ENCODE measurements at regions not wholly inside any gene's neighbourhood (a gene's known extent, or its start where the extent isn't known, plus 50 kb on each side); places are given as distances from the start of the nearest gene placed in this dataset.

- no peaks in the 10 kb centered on the region for H3K36me3 Mint-ChIP-seq (ENCODE audit: low read depth)
- H3K27ac Mint-ChIP-seq = no peak overlapping the region
- no peak for ATAC-seq
- peaks cover 3% of the 10 kb centered on the region for H3K4me1 Mint-ChIP-seq
- no peak overlapping the region for H3K4me3 Mint-ChIP-seq
- TF ChIP-seq EZH2phosphoT487 (IDR thresholded peaks at IDR 0.05; ENCODE audit: unreplicated experiment) (no peak), STAT1 (IDR thresholded peaks at IDR 0.05; ENCODE audit: unreplicated experiment) (no peak), POLR2AphosphoS5 (IDR thresholded peaks at IDR 0.05; ENCODE audit: low read depth) (no peak), NANOG (IDR thresholded peaks at IDR 0.05; ENCODE audit: borderline replicate concordance) (no peak), ZNF462 (CRISPR knock-in tag; IDR thresholded peaks at IDR 0.05) (no peak), ETS1 (IDR thresholded peaks at IDR 0.05) (no peak), REST (IDR thresholded peaks at IDR 0.05; ENCODE audit: unreplicated experiment) (no peak), ZNF114 (CRISPR knock-in tag; IDR thresholded peaks at IDR 0.05) (no peak), EZH2 (IDR thresholded peaks at IDR 0.05; ENCODE audit: low read depth, unreplicated experiment) (no peak), CTCF (conservative IDR thresholded peaks at IDR 0.05; ENCODE audit: low read depth in 2 of 2) (no peak), CREB1 (CRISPR knock-in tag; IDR thresholded peaks at IDR 0.05; ENCODE audit: low read depth) (no peak), ZNF331 (CRISPR knock-in tag; IDR thresholded peaks at IDR 0.05; ENCODE audit: low read depth) (no peak), JUNB (IDR thresholded peaks at IDR 0.05; ENCODE audit: unreplicated experiment) (no peak)
- no peaks in the 10 kb centered on the region for H3K9me3 Mint-ChIP-seq
- no peak overlapping the region for H2AFZ ChIP-seq
- H3K36me3 ChIP-seq (ENCODE audit: insufficient read depth) = no peaks in the 10 kb centered on the region
- no peak overlapping the region for H3K4me2 ChIP-seq
- H3K4me3 ChIP-seq = no peak overlapping the region
- H3K4me1 ChIP-seq (ENCODE audit: insufficient read depth) = no peaks in the 10 kb centered on the region
- DNase-seq (ENCODE audit: low spot score) = no peak
- no peaks in the 10 kb centered on the region for H3F3A ChIP-seq (replicated peaks; ENCODE audit: low read depth)
- H3K27ac ChIP-seq (ENCODE audit: low read depth) = no peak overlapping the region
- H3K79me2 ChIP-seq (replicated peaks; ENCODE audit: insufficient read depth) = no peaks in the 10 kb centered on the region
- no peaks in the 10 kb centered on the region for H3K27me3 Mint-ChIP-seq (ENCODE audit: insufficient read depth, low read depth, poor library complexity)
- H3K9me2 ChIP-seq (ENCODE audit: insufficient read depth) = no peaks in the 10 kb centered on the region; the same call in 1 of the 2 replicates
- no peaks in the 10 kb centered on the region for H4K20me1 ChIP-seq (replicated peaks; ENCODE audit: insufficient read depth)
- H3K27me3 ChIP-seq (ENCODE audit: insufficient read depth) = no peaks in the 10 kb centered on the region
Measured at GRCh38 chr9:38272710-38273109, 119.8 kb upstream of the ALDH1B1 start.

Data from GM23338 (cell line).